Heart left ventricle (tissue), 13 donors: ENCODE measurements at regions not wholly inside any gene's neighbourhood (a gene's known extent, or its start where the extent isn't known, plus 50 kb on each side); places are given as distances from the start of the nearest gene placed in this dataset.

Source experiments
- POLR2A ChIP-seq, 2 donors: fragments of 450-650 bp; IDR thresholded peaks; one replicate each; pipeline ENCODE4 v1.6.1; 2017; ENCODE audit warnings: antibody characterized with exemption in 2 of 2, mild to moderate bottlenecking in 2 of 2, moderate library complexity in 2 of 2
- TF ChIP-seq, protein P1 (sequence below), 12 donors: fragments of 200-600 bp; sonication (generic) in 4 of 12; IDR thresholded peaks; one replicate each; pipeline versions ENCODE4 v1.5.0 to v1.8.0; 2018 to 2022; ENCODE audit warnings: antibody characterized with exemption in 12 of 12, mild to moderate bottlenecking in 5 of 12
- donor health status: ischemic (EF 13 %, LVEDD 7.1; RV severe dilation, severe dysfunction).
- donor health status: DM: no; HTN: yes; CAD: no.
- donor health status: DM: no; HTN: no; CAD: no.
- donor health status: ischemic (EF 25% LVEDD 6.9; RV normal size, moderate dysfunction).
- donor health status: ischemic (EF 25% LVEDD 5.7; RV mildly dilated, moderate dysfunction).
- donor health status: ischemic (EF 35%, LVEDD 5.7; RV mildly dilated, moderate dysfunction).
- donor health status: nonischemic (EF 11% LVEDD 7.7; RV severe dilation, severe dysfunction).
- donor health status: DM: yes; HTN: yes; CAD: no.
- donor health status: PGD.
- donor health status: ischemic (EF 29% LVEDD 5.4; RV normal size, mild dysfunction).
- donor health status: nonischemic (EF 23%, LVEDD 6.1; RV moderate dilation, normal function).

GRCh38 chr20:6660441-6660840, 107.0 kb upstream of the BMP2 start:
- TF ChIP-seq POLR2A (IDR thresholded peaks at IDR 0.05): no peak
- TF ChIP-seq, protein P1, sequence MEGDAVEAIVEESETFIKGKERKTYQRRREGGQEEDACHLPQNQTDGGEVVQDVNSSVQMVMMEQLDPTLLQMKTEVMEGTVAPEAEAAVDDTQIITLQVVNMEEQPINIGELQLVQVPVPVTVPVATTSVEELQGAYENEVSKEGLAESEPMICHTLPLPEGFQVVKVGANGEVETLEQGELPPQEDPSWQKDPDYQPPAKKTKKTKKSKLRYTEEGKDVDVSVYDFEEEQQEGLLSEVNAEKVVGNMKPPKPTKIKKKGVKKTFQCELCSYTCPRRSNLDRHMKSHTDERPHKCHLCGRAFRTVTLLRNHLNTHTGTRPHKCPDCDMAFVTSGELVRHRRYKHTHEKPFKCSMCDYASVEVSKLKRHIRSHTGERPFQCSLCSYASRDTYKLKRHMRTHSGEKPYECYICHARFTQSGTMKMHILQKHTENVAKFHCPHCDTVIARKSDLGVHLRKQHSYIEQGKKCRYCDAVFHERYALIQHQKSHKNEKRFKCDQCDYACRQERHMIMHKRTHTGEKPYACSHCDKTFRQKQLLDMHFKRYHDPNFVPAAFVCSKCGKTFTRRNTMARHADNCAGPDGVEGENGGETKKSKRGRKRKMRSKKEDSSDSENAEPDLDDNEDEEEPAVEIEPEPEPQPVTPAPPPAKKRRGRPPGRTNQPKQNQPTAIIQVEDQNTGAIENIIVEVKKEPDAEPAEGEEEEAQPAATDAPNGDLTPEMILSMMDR (IDR thresholded peaks at IDR 0.05): no peak
